ENCODE measurements at regions not wholly inside any gene's neighbourhood (a gene's known extent, or its start where the extent isn't known, plus 50 kb on each side); places are given as distances from the start of the nearest gene placed in this dataset.

- no peak for DNase-seq
Measured at GRCh38 chr20:12597551-12597950, 411.2 kb upstream of the SPTLC3 start.

GRCh38 chr20:12598894-12599293 is 409.9 kb upstream of the SPTLC3 start:
- DNase-seq, result no peak

GRCh38 chr20:12599494-12599893 is 409.3 kb upstream of the SPTLC3 start:
- DNase-seq, result no peak

- DNase-seq, result no peak
Measured at GRCh38 chr20:12605751-12606150, 403.0 kb upstream of the SPTLC3 start.

GRCh38 chr20:12610871-12611270 is 397.9 kb upstream of the SPTLC3 start:
- no peak for DNase-seq

- DNase-seq, result no peak
Measured at GRCh38 chr20:12614764-12615163, 394.0 kb upstream of the SPTLC3 start.

GRCh38 chr20:12617076-12617475 is 391.7 kb upstream of the SPTLC3 start:
- no peak for DNase-seq

- DNase-seq, result no peak
Measured at GRCh38 chr20:12623870-12624269, 384.9 kb upstream of the SPTLC3 start.

- no peak for DNase-seq
Measured at GRCh38 chr20:12627485-12627884, 381.3 kb upstream of the SPTLC3 start.

- no peak for DNase-seq
Measured at GRCh38 chr20:12638633-12639312, 370.0 kb upstream of the SPTLC3 start.

GRCh38 chr20:12640251-12640650 is 368.5 kb upstream of the SPTLC3 start:
- no peak for DNase-seq

GRCh38 chr20:12641619-12642018 is 367.2 kb upstream of the SPTLC3 start:
- DNase-seq, result no peak

GRCh38 chr20:12644461-12644860 is 364.3 kb upstream of the SPTLC3 start:
- no peak for DNase-seq

- no peak for DNase-seq
Measured at GRCh38 chr20:12649234-12649633, 359.5 kb upstream of the SPTLC3 start.

- no peak for DNase-seq
Measured at GRCh38 chr20:12653642-12654041, 355.1 kb upstream of the SPTLC3 start.

GRCh38 chr20:12659942-12660341 is 348.8 kb upstream of the SPTLC3 start:
- DNase-seq, result no peak

GRCh38 chr20:12660918-12661317 is 347.9 kb upstream of the SPTLC3 start:
- no peak for DNase-seq

GRCh38 chr20:12670301-12670700 is 338.5 kb upstream of the SPTLC3 start:
- no peak for DNase-seq

- DNase-seq, result no peak
Measured at GRCh38 chr20:12673352-12673751, 335.4 kb upstream of the SPTLC3 start.

GRCh38 chr20:12677925-12678324 is 330.8 kb upstream of the SPTLC3 start:
- no peak for DNase-seq

GRCh38 chr20:12679447-12679846 is 329.3 kb upstream of the SPTLC3 start:
- no peak for DNase-seq

- no peak for DNase-seq
Measured at GRCh38 chr20:12682613-12683012, 326.2 kb upstream of the SPTLC3 start.

- no peak for DNase-seq
Measured at GRCh38 chr20:12687476-12687875, 321.3 kb upstream of the SPTLC3 start.

GRCh38 chr20:12695937-12696336 is 312.8 kb upstream of the SPTLC3 start:
- DNase-seq, result no peak

- DNase-seq, result no peak
Measured at GRCh38 chr20:12698817-12699216, 310.0 kb upstream of the SPTLC3 start.

Measured in stimulated activated CD4-positive, alpha-beta T cell treated with anti-CD3 and anti-CD28 coated beads, Interleukin-4, amount 100 ng/mL, for 24 hours (primary cell).